GM21825 (cell line): ENCODE measurements at regions not wholly inside any gene's neighbourhood (a gene's known extent, or its start where the extent isn't known, plus 50 kb on each side); places are given as distances from the start of the nearest gene placed in this dataset.
"Not testable (repeated sequence)": the region's sequence is repeated elsewhere in the genome, so short reads cannot be mapped to it uniquely, and the experiment has no call there.

Experiments
- ATAC-seq: cut with Tn5 transposase; IDR thresholded peaks from one replicate; pipeline ENCODE4 v1.9.1; 2021; ENCODE audit warnings: mild to moderate bottlenecking, moderate library complexity; ENCODE audit not compliant: unreplicated experiment

- ATAC-seq: not testable (repeated sequence)
These were observed 203.5 kb downstream of the DLL1 start for GRCh38 chr6:170087421-170087780.

DNA sequence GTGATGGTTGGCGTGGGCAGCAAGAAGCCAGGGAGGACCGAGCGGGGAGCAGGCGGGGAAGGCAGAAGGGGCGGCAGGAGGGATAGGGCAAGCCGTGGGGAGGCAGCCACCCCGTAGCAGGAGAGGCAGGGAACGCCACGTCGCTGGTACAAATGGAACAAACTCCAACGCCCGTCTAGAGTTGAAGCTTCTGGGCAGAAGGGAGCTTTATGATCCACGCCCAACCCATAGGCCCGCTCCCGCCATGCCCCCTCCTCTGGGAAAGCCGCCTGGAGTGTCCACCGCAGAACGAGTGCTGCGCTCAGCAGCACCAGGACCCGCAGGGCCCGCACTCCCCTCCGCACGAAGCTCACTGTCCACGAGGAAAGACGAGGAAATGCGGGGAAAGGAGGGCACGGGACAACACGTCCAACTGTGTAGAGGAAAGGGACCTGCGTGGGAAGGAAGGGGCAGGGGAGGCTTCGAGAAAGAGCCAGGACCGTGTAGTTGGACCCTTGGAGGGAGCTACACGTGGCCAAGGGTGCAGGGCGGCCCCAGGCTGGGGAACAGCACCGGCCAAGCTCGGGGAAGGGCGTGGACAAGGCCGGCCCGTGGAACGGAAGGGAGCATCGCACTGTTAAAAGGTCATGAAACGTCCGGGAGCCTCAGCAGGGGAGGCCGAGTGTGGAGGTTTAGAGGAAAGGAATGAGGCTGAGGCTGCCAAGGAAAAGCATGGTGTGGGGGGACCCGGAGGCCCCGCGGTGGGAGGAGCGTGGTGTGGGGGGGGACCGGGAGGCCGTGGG is 204.0 kb downstream of the DLL1 start:
- no peak for ATAC-seq

GRCh38 chr6:170085475-170086401 is 205.1 kb downstream of the DLL1 start:
- no peak for ATAC-seq

- no peak for ATAC-seq
These were observed 206.6 kb downstream of the DLL1 start for GRCh38 chr6:170084166-170084730.

- ATAC-seq: no peak
These were observed 207.4 kb downstream of the DLL1 start for GRCh38 chr6:170083236-170084051.

GRCh38 chr6:170082531-170083187 is 208.2 kb downstream of the DLL1 start:
- ATAC-seq: no peak

- no peak for ATAC-seq
These were observed 208.8 kb downstream of the DLL1 start for GRCh38 chr6:170082067-170082466.

DNA sequence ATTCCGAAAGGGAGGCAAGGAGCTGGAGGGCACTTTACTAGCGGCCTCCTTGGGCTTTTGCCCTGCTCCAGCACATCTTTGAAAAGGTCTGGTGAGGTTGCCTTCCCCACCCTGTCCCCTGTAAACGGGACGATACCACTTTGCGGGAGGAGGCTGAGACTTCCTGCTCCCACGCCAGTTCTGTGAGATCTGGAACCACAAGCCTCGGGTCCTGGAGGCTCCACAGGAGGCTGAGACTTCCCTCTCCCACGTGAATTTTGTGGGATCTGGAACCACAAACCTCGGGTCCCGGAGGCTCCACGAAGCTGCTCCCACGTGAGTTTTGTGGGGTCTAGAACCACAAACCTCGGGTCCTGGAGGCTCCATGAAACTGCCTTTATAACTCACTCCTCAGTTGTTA is 209.3 kb downstream of the DLL1 start:
- ATAC-seq: no peak

- ATAC-seq: no peak
These were observed 210.0 kb downstream of the DLL1 start for GRCh38 chr6:170080828-170081371.

DNA sequence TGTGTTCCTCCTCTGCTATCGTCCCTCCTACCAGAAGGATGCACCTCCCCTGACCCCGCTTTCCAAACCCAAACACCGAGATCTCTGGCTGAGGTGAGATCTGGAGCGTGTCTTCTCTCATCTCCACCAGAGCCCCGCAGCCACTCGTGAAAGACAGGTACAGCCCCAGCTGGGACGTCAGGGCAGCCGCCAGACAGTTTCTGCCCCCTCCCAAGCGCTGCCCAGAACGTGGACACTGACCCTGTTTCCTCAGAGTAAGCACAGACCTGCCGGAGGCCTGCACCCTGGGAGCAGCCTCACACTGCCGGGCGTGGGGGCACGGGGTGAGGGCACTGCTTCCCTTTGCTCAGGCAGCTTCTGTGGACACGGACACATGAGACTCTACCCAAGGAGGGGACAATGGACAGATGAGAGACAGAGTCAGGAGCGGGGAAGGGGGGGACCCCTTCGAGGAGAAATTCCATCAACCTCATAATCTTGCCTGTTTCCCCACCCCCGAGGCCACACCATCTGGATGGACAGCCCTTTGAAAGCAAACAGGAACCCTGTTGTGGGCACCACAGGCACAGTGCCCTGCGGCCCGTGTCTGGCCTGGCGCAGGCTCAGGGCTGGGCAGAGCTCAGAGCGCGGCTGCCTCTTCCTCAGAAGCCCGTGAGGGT is 210.6 kb downstream of the DLL1 start:
- ATAC-seq: no peak

- no peak for ATAC-seq
These were observed 214.3 kb downstream of the DLL1 start for GRCh38 chr6:170076466-170077165.

GRCh38 chr6:170075659-170076223 is 215.1 kb downstream of the DLL1 start:
- ATAC-seq: no peak

GRCh38 chr6:170074907-170075306 is 216.0 kb downstream of the DLL1 start:
- ATAC-seq: no peak

DNA sequence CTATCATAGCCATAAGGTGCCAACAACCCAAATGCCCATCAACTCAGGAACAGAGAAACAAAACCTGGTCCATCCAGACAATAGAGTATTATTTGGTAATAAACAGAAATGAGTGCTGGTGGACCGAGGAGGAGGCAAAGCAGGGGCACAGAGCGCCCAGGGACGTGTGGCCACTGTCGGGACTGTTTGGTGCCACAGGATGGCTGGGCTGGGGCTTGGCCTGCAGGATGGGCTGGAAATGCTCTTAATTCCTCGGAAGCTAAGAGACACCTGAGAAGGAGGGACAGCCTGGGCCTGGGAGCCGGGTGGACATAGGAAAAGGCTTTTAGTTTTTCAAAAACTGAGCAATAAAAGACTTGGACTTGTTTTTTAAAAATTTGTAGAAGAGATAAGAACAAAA is 216.4 kb downstream of the DLL1 start:
- ATAC-seq: no peak

DNA sequence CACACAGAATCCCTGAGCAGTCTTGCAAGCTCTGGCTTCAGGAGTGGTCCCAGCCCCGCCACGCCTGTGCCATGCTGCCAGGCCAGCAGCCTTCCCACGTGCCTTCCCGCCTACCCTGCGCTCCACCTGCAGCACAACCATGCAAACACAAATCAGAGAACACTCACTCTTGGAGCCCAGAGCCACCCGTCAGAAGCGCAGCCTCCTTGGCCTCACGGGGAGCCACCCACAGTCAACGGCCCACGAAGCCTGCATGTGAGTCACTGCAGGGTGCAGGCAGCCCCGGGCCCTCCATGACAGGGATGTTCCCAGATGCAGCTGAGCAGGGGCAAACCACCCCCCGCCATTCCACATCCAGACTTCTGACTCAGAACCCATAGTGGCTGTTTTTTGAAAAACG is 217.0 kb downstream of the DLL1 start:
- ATAC-seq: no peak

GRCh38 chr6:170072246-170072645 is 218.6 kb downstream of the DLL1 start:
- no peak for ATAC-seq

GRCh38 chr6:170069611-170070010 is 221.3 kb downstream of the DLL1 start:
- no peak for ATAC-seq

DNA sequence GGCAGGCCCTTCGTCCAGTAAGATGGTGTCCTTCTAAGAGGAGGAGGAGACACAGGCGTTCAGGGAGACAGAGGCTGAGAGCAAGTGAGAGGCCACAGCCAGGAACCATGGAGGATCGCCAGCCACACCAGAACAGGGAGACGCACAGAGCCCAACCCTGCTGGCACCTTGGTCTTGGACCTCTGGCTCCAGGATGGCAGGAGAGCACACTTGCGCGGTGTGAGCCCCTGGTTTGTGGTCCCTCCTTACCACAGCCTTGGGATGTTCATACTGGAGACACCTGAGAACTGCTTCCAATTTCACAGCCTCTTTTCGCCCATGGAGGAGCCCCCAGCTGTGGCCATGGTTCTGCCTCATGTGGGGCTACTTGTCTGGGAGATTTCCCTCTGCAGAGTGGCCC is 222.4 kb downstream of the DLL1 start:
- no peak for ATAC-seq

DNA sequence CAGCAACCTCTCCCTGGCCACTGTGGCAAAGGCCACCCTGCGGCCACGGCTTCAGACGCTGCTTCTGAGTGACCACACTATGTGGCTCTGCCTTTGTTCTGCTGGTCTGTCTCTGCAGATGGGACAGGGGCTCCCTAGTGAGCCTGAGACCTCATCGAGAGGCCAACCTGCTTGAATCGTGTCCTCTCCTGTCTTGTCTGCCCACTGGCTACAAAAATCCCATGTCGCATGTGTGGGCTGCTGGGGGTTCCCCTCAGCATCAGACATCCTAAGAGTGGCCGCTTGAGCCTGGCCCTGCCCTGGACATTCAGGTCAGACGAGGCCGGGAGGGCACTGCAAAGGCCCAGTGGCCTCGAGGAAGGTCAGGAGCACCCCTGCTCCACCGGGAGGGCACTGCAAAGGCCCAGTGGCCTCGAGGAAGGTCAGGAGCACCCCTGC is 222.9 kb downstream of the DLL1 start:
- no peak for ATAC-seq
